ENCODE measurements at regions not wholly inside any gene's neighbourhood (a gene's known extent, or its start where the extent isn't known, plus 50 kb on each side); places are given as distances from the start of the nearest gene placed in this dataset.
"Not testable (repeated sequence)": the region's sequence is repeated elsewhere in the genome, so short reads cannot be mapped to it uniquely, and the experiment has no call there.

DNA sequence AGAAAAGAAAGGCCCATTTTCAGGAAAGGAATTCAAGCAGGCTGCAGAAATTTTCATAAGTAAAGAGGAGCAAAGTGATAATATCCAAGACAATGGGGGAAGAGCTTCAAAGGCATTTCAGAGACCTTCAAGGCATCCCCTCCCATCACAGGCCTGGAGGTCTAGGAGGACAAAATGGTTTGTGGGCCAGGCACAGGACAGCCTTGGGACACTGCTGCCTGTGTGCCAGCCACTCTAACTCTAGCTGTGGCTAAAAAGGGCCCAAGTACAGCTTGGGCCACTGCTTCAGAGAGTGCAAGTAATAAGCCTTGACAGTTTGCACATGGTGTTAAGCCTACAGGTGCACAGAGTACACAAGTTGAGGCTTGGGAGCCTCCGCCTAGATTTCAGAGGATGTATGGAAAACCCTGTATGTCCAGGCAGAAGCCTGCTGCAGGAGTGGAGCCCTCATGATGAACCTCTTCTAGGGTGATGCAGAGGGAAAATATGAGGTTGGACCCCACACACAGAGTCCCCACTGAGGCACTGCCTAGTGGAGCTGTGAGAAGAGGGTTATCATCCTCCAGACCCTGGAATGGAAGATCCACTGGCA is 51.8 kb upstream of the ZSWIM5 start:
- DNase-seq = no peak

DNA sequence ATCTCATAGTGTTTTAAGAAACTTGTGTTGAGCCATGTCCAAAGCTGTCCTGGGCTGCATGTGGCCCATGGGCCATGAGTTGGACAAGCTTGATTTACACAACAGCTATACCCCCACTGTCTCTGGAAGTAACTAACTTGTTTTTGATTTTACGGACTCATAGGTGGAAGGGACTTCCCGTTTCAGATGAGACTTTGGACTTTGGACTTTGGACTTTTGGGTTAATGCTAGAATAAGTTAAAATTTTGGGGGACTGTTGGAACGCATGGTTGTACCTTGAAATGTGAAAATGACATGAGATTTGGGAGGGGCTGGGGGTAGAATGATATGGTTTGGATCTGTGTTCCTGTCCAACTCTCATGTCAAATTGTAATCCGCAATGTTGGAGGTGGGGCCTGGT is 52.6 kb upstream of the ZSWIM5 start:
- no peak for DNase-seq

DNA sequence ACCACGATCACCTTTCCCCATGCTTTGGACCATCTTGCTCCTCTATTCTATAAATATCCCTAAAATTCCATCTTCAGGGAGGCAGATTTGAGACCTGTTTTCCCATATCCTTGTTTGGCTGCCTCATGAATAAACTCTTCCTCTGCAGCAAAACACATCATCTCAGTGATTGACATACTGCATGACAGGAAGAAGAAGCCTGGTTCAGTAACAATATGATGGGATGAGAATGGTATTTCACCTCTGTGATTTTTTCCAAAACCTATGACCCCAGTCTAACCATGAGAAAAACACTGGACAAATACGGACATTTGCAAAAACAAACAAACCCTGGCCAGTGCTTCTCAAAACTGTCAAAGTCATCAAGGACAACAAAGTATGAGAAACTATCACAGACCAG is 53.8 kb upstream of the ZSWIM5 start:
- DNase-seq = no peak

DNA sequence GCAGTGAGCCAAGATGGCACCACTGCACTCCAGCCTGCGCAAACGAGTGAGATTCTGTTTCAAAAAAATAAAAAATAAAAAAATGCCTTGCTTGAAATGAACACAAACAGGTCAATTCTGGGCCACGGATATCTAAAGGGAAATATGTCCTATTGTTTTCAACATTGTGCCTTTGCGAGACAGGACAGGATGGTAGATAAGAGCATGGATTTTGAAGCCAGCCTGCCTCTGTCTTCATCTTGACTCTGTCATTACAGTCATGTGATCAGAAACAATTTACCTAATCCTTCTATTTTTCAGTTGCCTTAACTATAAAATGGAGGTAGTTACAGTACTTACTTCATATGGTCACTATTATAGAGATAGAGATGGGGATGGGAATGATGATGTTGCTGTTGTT is 56.7 kb upstream of the ZSWIM5 start:
- no peak for DNase-seq

DNA sequence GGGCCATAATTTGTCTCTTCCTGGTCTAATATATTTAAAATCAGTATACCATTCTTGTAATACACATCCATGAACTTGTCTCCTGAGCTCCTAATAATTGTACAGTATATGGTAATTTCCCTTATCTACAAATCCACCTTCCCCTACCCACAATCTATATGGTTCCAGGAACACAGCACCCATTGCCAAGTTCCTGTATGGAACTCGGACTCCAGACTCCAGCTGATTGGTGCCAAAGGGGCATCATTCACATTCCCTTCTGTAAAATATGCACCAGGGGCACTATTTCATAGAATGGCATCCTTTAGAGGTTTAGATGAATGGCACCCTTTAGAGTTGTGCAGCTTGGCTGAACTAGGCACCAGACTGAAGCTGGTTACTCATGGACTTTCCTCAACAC is 58.8 kb upstream of the ZSWIM5 start:
- no peak for DNase-seq

DNA sequence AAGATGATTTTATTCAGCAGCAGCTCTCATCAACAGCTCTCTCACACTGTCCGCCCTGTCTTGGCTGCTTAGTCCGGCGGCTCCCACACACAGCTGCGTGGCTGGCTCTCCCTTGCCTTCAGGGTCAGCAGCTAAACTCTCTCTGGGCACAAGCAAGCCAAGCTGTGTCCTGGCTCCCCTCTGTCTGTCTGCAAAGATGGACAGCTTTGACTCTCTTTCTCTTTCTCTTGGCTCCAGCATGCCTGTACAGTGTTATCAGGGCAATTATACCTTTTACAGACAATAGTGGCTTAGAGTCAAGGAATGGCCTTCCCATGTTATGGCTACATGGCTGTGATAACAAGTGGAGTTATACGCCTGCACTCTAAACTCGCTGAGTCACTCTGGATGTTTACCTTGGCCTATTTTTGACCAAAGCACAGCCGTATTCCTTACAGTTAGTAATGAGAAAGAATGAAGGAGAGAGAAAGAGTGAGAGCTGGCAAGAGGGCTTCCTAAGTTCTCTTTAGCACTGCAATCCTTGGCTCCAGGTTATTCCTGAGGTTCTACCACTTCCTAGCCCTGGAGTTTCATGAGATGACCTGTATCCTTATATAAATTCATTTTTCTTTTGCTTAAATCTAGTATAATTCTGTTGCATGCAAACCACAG is 59.9 kb upstream of the ZSWIM5 start:
- no peak for DNase-seq

DNA sequence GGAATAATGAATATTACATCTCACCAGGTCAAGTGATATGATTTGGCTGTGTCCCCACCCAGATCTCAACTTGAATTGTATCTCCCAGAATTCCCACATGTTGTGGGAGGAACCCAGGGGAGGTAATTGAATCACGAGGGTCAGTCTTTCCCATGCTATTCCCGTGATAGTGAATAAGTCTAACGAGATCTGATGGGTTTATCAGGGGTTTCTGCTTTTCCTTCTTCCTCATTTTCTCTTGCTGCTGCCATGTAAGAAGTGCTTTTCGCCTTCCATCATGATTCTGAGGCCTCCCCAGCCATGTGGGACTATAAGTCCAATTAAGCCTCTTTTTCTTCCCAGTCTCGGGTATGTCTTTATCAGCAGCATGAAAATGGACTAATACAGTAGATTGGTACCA is 58.4 kb upstream of the HPDL start:
- not testable (repeated sequence) for DNase-seq

DNA sequence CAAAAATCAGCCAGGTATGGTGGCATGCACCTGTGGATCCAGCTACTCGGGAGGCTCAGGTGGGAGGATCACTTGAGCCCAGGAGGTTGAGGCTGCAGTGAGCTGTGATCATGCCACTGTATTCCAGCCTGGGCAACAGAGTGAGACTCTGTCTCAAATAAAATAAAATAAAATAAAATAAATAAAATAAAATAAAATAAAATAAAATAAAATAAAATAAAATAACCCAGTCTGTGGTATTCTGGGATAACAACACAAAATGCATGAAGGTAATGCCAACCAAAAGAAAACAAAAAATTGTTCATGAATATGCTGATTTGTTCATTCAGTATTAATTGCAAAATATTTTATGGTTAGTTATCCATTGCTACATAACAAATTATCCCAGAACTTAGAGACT is 54.4 kb upstream of the HPDL start:
- not testable (repeated sequence) for DNase-seq

DNA sequence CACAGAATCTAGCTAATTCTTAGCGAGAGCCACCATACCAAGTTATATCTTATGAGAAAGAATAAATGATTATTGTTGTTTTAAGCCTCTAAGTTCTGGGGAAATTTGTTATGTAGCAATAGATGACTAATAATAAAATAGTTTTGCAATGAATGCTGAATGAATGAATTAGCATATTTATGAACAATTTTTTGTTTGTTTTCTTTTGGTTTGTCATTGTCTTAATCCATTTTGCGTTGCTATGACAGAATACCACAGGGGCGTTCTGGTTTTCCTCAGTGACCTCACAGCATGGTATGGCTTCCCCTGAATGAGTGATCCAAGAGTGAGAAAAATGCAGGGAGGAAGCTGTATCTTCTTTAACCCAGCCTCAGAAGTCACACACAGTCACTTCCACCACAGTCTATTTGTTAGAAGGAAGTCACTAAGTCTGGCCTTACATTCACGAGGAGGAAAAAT is 53.8 kb upstream of the HPDL start:
- DNase-seq = peak in 1 of 2 experiments; percentile 2

DNA sequence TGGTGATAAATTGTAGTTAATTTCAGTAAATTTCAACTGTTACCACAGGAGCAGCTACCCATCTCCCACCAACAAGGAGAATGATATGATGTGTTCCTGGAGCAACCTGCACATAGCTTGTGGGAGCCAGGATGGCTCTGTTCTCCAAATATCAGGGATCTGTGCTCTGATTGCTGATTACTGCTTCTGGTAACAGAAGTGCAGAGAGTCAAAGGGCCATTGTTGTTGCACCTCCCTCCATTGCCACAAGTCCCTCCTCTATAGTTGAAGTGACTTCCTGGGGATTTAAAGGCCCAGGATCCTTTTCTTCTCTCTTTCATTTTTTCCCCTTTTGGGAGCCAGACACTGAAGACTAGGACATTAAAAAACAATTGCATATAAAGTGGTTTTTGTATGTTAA is 51.6 kb upstream of the HPDL start:
- DNase-seq = peak; percentile 1 to 32
